ENCODE measurements at regions not wholly inside any gene's neighbourhood (a gene's known extent, or its start where the extent isn't known, plus 50 kb on each side); places are given as distances from the start of the nearest gene placed in this dataset.

DNA sequence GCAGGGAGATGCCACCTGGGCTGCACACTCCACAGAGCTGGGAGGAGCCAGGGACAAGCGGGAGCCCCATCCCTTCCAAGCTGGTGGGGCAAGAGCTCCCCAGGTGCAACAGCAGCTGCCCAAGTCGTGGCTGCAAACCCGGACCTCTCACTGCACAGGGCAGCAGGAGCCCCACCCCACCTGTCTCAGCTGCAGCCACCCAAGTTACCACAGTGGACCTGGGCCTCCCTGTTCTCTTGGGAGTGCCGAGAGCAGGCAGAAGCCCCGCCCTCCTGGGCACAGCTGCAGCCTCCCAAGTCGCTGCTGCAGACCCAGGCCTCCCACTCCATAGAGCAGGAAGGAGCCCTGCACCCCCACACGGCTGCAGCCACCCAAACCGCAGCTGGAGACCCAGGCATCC is 374.1 kb upstream of the ACO1 start:
- WGBS (ENCODE audit: insufficient coverage, insufficient replicate concordance, low lambda C conversion rate, missing lambda C conversion rate) = 24% methylated on average over 6 of the region's 8 CpGs
- TF ChIP-seq ESRRA (IDR thresholded peaks at IDR 0.05; ENCODE audit: low read length) = no peak
- TF ChIP-seq NR2F1 (conservative IDR thresholded peaks at IDR 0.05) = no peak
- TF ChIP-seq, protein P1, sequence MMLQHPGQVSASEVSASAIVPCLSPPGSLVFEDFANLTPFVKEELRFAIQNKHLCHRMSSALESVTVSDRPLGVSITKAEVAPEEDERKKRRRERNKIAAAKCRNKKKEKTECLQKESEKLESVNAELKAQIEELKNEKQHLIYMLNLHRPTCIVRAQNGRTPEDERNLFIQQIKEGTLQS (IDR thresholded peaks at IDR 0.05; ENCODE audit: borderline replicate concordance, extremely low read depth, low read depth, low read length) = no peak
- TF ChIP-seq RCOR1 (conservative IDR thresholded peaks at IDR 0.05; ENCODE audit: low read depth, low read length) = no peak
- TF ChIP-seq ZNF622 (IDR thresholded peaks at IDR 0.05) = no peak
- TF ChIP-seq RAD51 (IDR thresholded peaks at IDR 0.05) = no peak
- no peak for TF ChIP-seq WRNIP1 (IDR thresholded peaks at IDR 0.05; ENCODE audit: borderline replicate concordance, low read depth, low read length)
- no peak for TF ChIP-seq KDM1A (IDR thresholded peaks at IDR 0.05; ENCODE audit: borderline replicate concordance)
- no peak for TF ChIP-seq TCF3 (IDR thresholded peaks at IDR 0.05; ENCODE audit: borderline replicate concordance, insufficient read depth, low read depth, low read length)
- TF ChIP-seq, protein P2, sequence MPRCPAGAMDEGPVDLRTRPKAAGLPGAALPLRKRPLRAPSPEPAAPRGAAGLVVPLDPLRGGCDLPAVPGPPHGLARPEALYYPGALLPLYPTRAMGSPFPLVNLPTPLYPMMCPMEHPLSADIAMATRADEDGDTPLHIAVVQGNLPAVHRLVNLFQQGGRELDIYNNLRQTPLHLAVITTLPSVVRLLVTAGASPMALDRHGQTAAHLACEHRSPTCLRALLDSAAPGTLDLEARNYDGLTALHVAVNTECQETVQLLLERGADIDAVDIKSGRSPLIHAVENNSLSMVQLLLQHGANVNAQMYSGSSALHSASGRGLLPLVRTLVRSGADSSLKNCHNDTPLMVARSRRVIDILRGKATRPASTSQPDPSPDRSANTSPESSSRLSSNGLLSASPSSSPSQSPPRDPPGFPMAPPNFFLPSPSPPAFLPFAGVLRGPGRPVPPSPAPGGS (IDR thresholded peaks at IDR 0.05; ENCODE audit: borderline replicate concordance, insufficient read depth, low read depth, low read length, poor library complexity, severe bottlenecking) = no peak
- TF ChIP-seq CBX3 (IDR thresholded peaks at IDR 0.05; ENCODE audit: borderline replicate concordance, low read depth) = no peak
- no peak for TF ChIP-seq TARDBP (IDR thresholded peaks at IDR 0.05; ENCODE audit: borderline replicate concordance)
- TF ChIP-seq MEF2A (IDR thresholded peaks at IDR 0.05; ENCODE audit: insufficient read depth, low read depth, low read length) = no peak
- TF ChIP-seq SMC3 (IDR thresholded peaks at IDR 0.05; ENCODE audit: borderline replicate concordance, low read length) = no peak
- TF ChIP-seq JUND (IDR thresholded peaks at IDR 0.05; ENCODE audit: low read depth, low read length) = no peak
- H3K4me1 ChIP-seq (ENCODE audit: control insufficient read depth, insufficient read depth, low read length) = no peaks in the 10 kb centered on the region
- H2AFZ ChIP-seq (ENCODE audit: control insufficient read depth, low read depth, low read length) = no peak overlapping the region
- H3K36me3 ChIP-seq (ENCODE audit: control insufficient read depth in 2 of 2, insufficient read depth in 2 of 2, low read length in 1 of 2) = no peaks in the 10 kb centered on the region
- H3K79me2 ChIP-seq (ENCODE audit: control insufficient read depth, insufficient read depth, low read length) = no peaks in the 10 kb centered on the region
- no peaks in the 10 kb centered on the region for H3K9me3 ChIP-seq (replicated peaks; ENCODE audit: control insufficient read depth, insufficient read depth, low read length)
- H3K27ac ChIP-seq (ENCODE audit: control insufficient read depth, insufficient read depth) = no peak overlapping the region
- BruUV-seq (replicated peaks) = no TSS peak
- no peaks in the 10 kb centered on the region for H3K27me3 ChIP-seq (replicated peaks in 1 of 2; ENCODE audit: control insufficient read depth in 2 of 2, insufficient read depth in 2 of 2, low read length in 1 of 2)
- RAD21 ChIA-PET (ENCODE audit: unreplicated experiment) = no interaction called here
- no peak overlapping the region for H3K4me2 ChIP-seq (ENCODE audit: control insufficient read depth, insufficient read depth)
- SMC1A ChIA-PET (ENCODE audit: uncharacterized antibody, unreplicated experiment) = no interaction called here
- no peaks in the 10 kb centered on the region for H4K20me1 ChIP-seq (ENCODE audit: control insufficient read depth, insufficient read depth)
- in situ Hi-C loops (cut with MboI) (no loop called here), intact Hi-C loops (cut with micrococcal nuclease; ENCODE audit: unreplicated experiment) (no loop called here)
- CTCF ChIA-PET = no interaction called here
- no peak overlapping the region for H3K4me3 ChIP-seq
- FAIRE-seq = no peak
- no peak for DNase-seq (ENCODE audit: low read depth, low spot score)
- POLR2A ChIA-PET = no interaction called here
- H3K9ac ChIP-seq (ENCODE audit: control insufficient read depth, insufficient read depth, low read length) = no peak overlapping the region
- no peak for ATAC-seq
